ENCODE measurements at regions not wholly inside any gene's neighbourhood (a gene's known extent, or its start where the extent isn't known, plus 50 kb on each side); places are given as distances from the start of the nearest gene placed in this dataset.

DNA sequence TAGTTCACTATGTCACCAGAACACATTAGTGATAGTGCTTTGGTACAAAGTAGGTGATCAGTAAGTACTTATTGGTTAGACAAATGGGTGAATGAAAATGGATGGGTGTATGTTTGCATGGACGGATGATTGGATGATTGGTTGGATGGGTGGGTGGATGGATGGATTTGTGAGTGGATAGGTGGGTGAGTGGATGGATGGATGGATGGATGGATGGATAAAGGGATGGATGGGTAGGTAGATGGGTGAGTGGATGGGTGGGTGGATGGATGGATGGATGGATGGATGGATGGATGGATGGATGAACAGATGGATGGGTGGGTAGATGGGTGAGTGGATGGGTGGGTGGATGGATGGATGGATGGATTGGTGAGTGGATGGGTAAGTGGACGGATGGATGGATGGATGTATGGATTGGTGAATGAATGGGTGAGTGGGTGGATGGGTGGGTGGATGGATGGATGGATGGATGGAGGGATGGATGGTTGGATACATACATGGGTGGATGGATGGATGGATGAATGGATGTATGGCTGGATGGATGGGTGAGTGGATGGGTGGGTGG lies 225.3 kb upstream of the GSE1 start:
- TF ChIP-seq CTCF (IDR thresholded peaks at IDR 0.05) (no peak), POLR2A (IDR thresholded peaks at IDR 0.05) (no peak)
- DNase-seq: no peak
- Histone ChIP-seq H3K36me3 (no peaks in the 10 kb centered on the region), H3K4me1 (peaks cover 0 to 7% of the 10 kb centered on the region in 2 donors), H3K27ac (no peak overlapping the region), H3K27me3 (no peaks in the 10 kb centered on the region), H3K4me3 (no peak overlapping the region), H3K9me3 (no peaks in the 10 kb centered on the region)
- intact Hi-C loops (cut with DNase I; ENCODE audit: low total_unique reads): no loop called here

DNA sequence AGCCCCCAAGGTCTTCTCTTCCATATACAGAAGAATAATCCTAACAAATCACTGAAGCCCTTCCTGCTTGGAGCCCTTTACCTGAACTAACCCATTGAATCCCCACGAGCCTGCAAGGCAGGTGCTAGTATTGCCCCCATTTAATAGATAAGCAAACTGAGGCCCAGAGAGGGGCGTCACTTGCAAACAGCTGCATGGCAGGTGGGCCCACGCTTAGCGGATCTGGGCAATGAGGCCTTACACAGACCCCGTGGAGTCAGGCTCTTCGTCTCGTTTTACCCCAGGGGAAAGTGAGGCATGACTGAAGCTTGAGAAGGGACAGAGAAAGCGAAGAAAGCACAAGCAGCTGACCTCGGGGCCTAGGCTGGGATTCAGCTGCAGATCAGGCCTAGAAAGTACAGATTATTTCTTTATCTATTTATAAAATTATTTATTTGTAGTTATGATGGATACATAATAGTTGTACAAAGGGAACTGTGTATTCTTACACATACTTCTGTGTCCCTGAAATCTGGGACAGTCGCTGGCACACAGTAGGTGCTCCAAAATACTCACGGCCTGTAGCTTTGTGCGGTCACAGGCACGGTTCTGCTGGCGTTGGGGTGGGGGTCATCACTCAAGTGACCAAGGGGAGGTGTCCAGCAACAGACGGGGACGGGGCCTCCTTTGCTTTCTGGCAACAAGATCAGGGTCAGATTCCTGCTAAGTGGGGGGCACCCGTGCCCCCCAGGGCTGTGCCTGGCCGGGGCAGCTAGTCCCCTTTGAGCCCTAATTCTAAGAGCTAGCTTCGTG lies 223.2 kb upstream of the GSE1 start:
- Histone ChIP-seq H3K27me3 (no peaks in the 10 kb centered on the region), H3K27ac (peak overlapping the region; percentile 33 to 65)
- TF ChIP-seq POLR2A (IDR thresholded peaks at IDR 0.05): no peak
- TF ChIP-seq CTCF (IDR thresholded peaks at IDR 0.05): no peak

GRCh38 chr16:85390511-85391174 lies 222.5 kb upstream of the GSE1 start:
- peak overlapping the region; percentile 33 to 65 for H3K27ac ChIP-seq
- H3K9me3 ChIP-seq: no peaks in the 10 kb centered on the region
- no peak overlapping the region for H3K4me3 ChIP-seq
- intact Hi-C loops (cut with DNase I; ENCODE audit: low total_unique reads): loop anchor here (10.0 kb wide), 1 partner anchor 224 kb away; the partner anchor contains the start of gene GSE1
- DNase-seq: peak; percentile 88 to 89
- TF ChIP-seq POLR2A (IDR thresholded peaks at IDR 0.05) (no peak), CTCF (IDR thresholded peaks at IDR 0.05) (no peak)
- no peaks in the 10 kb centered on the region for H3K36me3 ChIP-seq
- H3K27me3 ChIP-seq: no peaks in the 10 kb centered on the region
- H3K4me1 ChIP-seq: peaks cover 0 to 24% of the 10 kb centered on the region in 2 donors

More for the DNA sequence above, 223.2 kb upstream of the GSE1 start:
- H3K4me3 ChIP-seq: no peak overlapping the region
- intact Hi-C loops (cut with DNase I; ENCODE audit: low total_unique reads): loop anchor here (10.0 kb wide), 1 partner anchor 225 kb away; the partner anchor contains the start of gene GSE1
- no peaks in the 10 kb centered on the region for H3K9me3 ChIP-seq
- no peaks in the 10 kb centered on the region for H3K36me3 ChIP-seq
- H3K4me1 ChIP-seq: peaks cover 0 to 16% of the 10 kb centered on the region in 2 donors
- no peak for DNase-seq

- peak overlapping the region; percentile 33 to 65 for H3K27ac ChIP-seq
- H3K9me3 ChIP-seq: no peaks in the 10 kb centered on the region
- TF ChIP-seq CTCF (IDR thresholded peaks at IDR 0.05) (no peak), POLR2A (IDR thresholded peaks at IDR 0.05) (no peak)
- H3K27me3 ChIP-seq: no peaks in the 10 kb centered on the region
- DNase-seq: no peak
- intact Hi-C loops (cut with DNase I; ENCODE audit: low total_unique reads): loop anchor here (10.0 kb wide), 1 partner anchor 224 kb away; the partner anchor contains the start of gene GSE1
- H3K36me3 ChIP-seq: no peaks in the 10 kb centered on the region
- H3K4me3 ChIP-seq: no peak overlapping the region
- H3K4me1 ChIP-seq: peaks cover 0 to 28% of the 10 kb centered on the region in 2 donors
Observed at GRCh38 chr16:85391175-85391707, 221.9 kb upstream of the GSE1 start.

Data from uterus (tissue), 3 donors.